ENCODE measurements at regions not wholly inside any gene's neighbourhood (a gene's known extent, or its start where the extent isn't known, plus 50 kb on each side); places are given as distances from the start of the nearest gene placed in this dataset.

- TF ChIP-seq, protein P1, sequence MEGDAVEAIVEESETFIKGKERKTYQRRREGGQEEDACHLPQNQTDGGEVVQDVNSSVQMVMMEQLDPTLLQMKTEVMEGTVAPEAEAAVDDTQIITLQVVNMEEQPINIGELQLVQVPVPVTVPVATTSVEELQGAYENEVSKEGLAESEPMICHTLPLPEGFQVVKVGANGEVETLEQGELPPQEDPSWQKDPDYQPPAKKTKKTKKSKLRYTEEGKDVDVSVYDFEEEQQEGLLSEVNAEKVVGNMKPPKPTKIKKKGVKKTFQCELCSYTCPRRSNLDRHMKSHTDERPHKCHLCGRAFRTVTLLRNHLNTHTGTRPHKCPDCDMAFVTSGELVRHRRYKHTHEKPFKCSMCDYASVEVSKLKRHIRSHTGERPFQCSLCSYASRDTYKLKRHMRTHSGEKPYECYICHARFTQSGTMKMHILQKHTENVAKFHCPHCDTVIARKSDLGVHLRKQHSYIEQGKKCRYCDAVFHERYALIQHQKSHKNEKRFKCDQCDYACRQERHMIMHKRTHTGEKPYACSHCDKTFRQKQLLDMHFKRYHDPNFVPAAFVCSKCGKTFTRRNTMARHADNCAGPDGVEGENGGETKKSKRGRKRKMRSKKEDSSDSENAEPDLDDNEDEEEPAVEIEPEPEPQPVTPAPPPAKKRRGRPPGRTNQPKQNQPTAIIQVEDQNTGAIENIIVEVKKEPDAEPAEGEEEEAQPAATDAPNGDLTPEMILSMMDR (IDR thresholded peaks at IDR 0.05), result no peak
- no peak for TF ChIP-seq POLR2A (IDR thresholded peaks at IDR 0.05)
These were observed 249.9 kb upstream of the RGS6 start for GRCh38 chr14:71682337-71682736.

All from right lobe of liver (tissue), 4 donors.